NCI-H510A (cell line): ENCODE measurements at regions not wholly inside any gene's neighbourhood (a gene's known extent, or its start where the extent isn't known, plus 50 kb on each side); places are given as distances from the start of the nearest gene placed in this dataset.
"Not testable (repeated sequence)": the region's sequence is repeated elsewhere in the genome, so short reads cannot be mapped to it uniquely, and the experiment has no call there.

ENCODE experiments used
- DNase-seq: peaks from one replicate; lab custom pipeline; 2025; lab: John Stamatoyannopoulos, UW

DNA sequence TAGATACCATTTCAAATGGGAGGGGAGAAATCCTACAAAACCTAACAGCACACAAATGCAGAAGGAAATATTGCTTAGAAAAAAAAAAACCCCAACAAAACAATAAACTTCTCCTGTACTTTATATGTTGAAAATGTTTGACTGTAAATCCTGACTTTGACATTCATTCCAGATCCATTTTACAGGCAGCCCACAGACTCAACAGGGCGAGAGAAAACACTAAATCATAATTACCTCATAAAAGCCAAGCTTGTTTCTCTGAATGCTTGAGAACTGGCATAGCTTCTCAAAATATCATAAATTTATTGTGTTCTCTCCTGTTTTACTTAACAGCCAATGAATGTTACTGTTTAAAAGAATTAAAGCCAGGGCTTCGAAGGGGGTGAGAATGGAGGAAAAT lies 273.2 kb downstream of the CD83 start:
- DNase-seq: no peak

DNA sequence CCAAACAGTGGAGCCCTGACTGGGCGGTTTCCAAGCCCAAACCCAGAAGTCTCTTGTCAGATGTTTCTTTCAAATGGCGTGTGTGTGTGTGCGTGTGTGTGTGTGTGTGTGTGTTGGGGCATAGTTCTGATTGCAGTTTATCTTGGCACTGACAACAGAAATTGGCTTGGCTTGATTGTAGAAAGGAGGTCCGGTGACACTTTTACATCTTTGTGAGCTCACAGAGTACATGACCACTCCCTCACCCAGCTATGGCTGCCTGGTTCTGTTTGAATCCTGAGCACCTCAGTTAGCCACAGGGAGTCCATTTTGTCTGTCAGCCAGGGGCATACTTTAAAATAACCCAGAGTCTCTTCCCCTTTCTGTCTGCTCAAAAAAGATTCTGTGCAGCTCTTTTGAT lies 276.3 kb downstream of the CD83 start:
- DNase-seq: no peak

DNA sequence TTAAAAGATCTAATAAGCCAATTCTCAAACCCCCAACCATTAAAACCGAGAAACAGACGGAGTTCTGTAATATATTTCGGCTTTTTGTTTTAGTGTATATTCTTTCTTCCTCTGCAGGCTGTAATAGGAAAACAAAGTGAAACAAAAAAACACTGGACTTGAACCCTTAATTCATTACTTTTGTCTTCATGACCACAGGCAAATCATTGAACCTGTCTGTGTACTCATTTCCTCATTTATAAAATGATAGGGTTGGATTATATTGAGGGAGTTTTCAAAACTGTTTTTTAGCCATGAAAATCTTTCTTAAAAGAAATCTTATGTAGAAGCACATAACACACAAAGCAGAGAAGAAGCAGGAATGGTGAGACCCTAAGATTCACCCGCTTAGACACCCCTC lies 278.8 kb downstream of the CD83 start:
- DNase-seq: no peak

DNA sequence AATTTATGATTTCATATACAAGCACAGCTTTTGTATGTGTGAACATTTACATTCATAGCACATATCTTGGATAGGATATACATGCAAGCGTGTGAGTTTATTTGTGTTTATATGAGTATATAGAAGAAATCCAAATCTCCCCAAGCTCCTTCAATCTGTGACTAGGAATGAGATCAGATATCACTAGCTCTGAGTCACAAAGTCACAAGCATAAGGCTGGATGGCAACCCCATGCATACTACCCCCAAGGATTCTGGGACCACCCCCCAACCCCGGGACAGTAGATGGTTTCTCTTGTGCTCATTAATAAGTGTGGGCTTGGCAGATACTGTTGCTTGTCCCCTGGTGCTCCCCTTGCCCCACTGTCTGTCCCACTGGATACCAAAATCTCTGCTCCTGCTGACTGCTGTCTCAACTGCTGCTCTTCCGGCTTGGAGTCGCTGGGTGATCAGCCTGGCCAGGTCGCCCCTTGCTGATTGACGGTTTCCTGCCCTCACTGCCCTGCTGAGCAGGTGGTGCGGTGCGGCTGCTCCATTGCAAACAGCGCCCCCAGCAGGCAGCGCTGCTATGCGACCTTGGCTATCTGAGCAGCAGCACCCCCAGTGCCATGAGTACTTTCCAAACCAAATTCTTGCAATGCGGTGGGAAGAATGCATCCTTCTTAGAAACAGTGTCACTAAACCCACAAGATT lies 279.4 kb downstream of the CD83 start:
- DNase-seq: no peak

DNA sequence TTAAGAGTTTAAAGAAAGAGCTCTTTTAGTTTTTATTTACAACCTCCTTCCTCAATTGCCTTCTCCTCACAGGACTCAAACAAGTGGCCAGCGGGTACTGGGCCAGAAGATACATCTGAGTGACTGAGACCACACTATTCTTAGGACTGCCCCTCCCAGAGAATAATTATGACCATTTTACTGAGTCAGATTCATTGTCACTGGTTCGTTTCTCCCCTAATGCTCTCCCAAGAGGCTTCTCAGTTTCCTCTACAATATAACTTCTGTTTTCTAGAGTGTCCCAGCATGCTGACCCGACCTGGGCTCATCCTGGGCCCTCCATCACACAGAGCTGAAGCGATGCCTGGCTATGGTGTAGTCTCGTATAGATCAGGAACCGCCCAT lies 279.9 kb downstream of the CD83 start:
- no peak for DNase-seq

DNA sequence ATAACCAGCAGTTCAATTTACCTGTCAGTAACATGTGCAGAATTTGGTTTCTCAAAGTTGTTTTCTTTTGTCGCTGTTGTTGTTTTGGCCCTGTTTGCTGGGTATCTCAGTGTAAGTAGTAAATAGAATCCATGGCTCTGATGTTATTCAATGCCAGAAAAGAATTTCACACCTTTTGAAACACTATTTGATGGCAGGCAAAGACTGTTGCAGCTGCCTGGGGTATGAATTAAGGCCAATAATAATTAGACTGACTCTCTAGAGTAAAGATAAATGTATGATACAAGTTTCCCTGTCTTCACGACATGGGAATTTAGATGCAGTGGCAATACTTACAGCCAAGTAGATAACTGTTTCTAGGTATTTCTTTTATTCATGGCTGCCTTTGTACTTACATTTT lies 281.4 kb downstream of the CD83 start:
- DNase-seq: no peak

DNA sequence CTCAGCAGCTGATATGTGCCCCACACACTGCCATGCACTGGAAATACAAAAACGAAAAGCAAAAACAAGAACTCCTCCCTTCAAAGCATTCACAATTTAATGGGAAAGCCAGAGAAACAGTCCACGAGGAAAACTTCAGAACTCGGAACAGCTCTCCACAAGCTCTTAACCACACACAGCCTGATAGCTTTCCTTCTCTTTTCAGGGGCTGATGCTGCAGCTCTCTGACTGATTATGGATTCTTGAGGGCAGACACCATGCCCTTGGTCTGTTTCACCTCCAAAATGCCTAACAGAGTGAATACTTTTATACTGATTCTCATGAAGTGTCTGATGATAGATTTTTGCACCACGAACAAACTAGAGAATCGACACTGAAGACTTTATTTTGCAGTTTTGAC lies 282.1 kb downstream of the CD83 start:
- no peak for DNase-seq

DNA sequence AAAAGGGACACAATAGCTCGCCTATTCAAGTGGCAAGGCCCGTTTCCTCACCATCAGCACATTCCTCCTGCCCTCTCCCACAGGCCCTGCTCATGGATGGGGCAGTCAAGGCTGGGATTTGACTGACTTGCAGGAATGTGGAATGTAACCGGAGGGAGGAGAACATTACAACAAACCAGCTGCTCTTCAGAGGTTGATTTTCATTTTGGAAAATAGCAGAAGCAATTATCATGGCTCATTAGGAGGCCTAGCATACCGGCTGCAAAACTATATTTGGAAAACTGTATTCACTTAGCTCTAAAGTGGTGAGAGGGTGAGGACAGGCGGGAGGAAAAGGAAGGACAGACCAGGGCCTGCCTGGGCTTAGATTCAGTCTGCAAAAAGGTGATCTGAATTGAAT lies 283.7 kb downstream of the CD83 start:
- no peak for DNase-seq

DNA sequence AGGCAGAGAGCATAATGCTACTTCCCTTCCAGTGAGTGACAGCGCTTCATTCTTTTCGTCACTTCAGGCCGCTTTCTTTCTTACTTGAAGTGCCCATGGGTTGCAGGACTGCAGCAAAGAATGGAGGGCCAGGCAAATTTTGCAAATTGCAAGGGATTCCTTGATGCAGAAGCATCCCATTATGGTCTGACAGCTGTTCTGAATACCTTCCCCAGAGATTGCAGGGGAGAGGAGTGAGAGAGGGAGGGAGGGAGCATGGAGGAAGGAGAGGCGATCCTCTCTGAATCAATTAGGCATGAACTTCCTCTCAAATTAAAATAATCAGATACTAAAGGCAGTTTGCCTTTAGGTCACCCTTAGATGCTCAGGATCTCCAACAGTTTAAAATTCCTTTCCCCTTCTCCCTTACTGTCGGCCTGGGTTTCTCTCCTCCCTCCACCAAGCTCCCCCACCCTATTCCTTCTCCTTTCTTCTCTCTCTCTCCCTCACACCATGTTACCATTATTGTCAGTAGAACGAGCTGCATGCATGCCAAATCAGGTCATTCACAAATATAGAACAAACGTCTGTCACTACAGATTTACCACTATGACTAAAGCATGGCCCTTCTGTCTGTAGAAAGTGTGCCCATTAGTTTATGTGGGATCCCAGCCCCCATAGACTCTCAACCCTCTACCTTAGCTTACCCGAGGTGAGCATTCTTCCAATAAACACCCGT lies 289.2 kb downstream of the CD83 start:
- no peak for DNase-seq

DNA sequence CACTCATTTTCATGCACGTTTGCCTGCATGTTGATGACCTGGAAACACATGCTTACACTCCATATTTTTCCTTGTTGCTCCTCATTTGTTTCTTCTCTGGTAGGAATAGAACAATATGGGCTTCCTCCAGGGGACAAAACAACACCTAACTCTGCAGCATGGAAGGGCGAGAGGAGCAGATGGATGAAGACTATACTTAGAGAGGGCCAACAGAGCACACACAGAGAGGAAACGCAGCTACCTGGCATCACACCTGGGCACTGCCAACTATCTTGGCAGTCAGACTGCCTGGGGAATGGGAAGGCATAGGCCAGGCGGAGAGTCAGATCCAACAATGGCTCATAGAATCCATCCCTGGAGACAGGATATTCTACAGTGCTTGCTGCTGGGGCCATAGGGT lies 290.9 kb downstream of the CD83 start:
- DNase-seq: no peak

DNA sequence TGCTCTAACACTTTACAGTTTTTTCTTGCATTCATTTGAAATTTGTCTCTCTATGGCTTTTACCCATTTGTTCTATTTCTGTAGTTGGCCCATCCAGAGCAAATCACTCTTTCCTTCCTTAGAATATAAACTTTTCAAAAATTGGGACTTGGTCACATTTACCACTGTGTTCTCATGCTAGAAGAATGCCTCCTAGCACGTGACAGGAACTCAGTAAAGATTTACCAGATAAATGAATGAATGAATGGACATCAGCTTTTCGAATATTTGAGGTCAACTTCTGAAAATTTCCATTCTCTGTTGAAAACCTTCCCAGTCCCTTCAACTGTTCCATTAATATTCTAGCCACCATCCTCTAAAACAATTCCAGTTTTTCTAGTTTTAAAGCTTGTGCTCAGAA lies 294.5 kb downstream of the CD83 start:
- no peak for DNase-seq

DNA sequence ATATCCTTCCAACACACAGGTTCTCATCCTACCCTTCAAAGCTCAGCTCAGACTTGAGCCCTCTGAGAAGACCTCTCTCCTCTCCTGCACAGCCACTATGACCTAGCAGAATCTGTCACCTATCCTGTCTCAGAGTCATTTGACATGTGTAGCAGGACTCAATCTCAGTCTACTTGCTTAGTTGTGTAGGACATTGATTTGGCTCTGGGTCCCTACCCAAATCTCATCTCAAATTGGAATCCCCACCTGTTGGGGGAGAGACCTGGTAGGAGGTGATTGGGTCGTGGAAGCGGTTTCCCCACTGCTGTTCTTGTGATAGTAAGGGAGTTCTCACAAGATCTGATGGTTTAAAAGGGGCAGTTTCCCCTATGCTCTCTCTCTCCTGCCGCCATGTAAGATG lies 297.9 kb downstream of the CD83 start:
- DNase-seq: no peak

DNA sequence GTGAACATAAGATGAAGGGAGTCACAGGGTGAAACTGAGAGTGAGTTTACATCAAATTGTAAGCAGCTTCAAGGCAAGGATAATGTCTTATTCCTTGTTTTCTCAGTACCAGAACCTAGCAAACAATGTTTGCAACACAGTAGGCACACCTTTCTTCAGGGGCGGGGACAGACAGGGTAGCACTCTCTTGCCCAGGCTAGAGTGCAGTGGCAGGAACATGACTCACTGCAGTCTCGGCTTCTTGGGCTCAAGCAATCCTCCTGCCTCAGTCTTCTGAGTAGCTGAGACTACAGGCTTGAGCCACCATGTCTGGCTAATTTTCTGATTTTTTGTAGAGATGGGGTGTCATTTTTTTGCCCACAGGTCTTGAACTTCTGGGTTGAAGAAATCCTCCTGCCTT lies 299.8 kb downstream of the CD83 start:
- DNase-seq: no peak

DNA sequence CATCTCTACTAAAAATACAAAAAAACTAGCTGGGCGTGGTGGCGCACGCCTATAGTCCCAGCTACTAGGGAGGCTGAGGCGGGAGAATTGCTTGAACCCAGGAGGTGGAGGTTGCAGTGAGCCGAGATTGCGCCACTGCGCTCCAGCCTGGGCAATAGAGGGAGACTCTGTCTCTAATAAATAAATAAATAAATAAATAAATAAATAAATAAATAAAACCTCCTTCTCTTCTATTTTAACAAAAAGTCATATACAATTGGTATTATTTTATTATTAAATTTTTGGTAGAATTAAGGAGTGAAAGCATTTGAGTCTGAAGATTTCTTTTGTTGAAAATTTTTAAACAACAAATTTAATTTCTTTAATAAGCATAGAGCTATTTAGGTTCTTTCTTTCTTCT lies 301.7 kb downstream of the CD83 start:
- not testable (repeated sequence) for DNase-seq

DNA sequence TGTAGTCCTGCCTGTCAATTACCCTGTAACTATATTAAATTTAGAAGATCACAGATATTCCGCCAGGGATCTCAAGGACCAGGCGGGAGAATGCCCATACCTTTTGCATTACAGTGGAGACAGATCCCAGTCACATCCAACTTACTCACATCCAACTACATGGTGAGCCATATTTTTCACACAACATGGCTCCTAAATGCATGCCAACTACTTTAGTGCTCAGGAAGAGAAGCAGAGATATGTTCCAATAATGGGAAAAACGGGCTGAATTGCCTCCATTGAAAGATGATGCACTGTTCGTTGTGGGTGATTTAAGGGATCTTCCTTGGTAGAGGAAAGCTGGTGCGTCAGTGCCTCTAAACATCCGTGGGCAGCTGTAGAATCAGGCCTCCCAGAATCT lies 304.5 kb downstream of the CD83 start:
- DNase-seq: no peak

DNA sequence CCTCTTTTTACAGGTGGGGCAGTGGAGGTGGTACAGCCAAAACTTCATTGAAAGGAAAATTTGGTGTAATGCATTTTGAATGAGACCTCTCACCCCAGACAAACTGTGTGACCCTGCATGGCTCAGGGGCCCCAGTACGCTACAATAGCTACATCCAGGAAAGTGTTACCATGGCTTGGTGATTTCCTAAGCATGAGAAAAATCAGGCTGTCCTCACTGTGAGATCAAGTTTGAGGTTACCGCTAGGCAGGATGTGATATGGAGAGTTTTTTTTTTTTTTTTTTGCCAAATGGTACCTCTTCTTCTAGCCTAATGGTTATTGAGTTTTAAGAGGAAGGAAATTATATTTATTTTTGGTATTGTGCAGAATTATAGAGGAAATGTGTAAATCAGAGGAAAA lies 305.3 kb downstream of the CD83 start:
- DNase-seq: no peak

DNA sequence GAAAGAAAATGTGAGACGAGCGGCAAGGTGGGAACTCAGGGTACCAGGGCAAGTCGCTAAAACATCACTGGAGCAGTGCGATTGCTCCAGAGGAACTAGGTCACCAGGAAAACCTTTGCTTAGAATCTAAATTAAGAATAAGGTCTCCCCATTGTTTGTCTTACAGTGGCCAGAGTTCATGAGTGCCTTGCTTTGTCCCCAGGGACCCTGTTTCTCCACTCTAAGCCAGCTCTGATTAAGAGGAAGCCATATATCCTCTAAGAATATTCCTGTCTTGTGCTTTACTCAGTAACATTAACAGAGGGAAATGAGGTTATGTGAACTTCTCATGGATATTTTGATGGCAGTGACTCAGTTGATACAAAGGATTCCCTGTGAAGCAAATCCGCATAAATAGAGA lies 305.8 kb downstream of the CD83 start:
- DNase-seq: no peak

DNA sequence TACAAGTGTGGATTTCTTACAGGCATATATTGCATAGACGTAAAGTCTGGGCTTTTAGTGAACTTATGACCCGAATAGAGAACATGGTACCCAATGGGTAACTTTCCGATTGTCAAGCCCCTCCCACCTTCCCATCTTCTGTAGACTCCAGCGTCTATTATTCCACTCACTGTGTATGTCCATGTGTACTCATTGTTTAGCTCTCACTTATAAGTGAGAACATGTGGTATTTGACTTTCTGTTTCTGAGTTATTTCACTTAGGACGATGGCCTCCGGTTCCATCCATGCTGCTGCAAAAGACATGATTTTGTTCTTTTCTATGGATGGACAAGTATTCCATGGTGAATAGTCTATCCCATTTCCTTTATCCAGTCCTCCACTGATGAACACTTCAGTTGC lies 306.4 kb downstream of the CD83 start:
- no peak for DNase-seq

DNA sequence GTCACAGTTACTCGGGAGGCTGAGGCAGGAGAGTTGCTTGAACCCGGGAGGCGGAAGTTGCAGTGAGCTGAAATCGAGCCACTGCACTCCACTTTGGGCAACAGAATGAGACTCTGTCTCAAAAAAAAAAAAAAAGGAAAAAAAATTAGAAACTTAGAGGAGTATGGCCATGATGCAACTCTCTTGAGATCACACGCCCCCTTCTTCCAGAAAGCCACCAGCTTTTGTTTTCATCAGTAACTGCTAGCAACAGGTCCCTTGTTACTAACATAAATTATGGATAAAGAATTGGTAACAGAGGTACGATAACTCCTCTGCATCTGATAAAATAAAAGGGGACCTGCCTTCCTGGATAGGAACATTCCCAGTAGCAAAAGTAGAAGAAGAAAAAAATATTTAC lies 308.2 kb downstream of the CD83 start:
- no peak for DNase-seq

DNA sequence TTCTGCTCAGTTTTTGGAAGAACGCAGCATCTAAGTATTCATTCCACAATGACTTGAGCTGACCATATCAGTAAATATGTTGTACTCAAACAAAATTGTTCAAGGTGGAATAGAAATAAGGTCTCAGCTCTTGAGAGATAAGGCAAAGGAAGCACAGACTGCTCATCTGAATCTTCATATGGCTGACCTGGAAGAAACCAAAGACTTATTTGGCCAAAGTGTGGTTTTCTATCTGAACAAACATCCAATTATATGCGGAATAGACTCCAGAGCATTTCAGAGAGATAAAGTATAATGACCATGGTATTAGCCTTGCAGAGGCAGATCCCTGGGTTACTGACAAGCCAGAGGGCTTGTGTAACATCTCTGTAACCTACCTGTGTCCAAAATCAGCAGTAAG lies 308.7 kb downstream of the CD83 start:
- DNase-seq: no peak

DNA sequence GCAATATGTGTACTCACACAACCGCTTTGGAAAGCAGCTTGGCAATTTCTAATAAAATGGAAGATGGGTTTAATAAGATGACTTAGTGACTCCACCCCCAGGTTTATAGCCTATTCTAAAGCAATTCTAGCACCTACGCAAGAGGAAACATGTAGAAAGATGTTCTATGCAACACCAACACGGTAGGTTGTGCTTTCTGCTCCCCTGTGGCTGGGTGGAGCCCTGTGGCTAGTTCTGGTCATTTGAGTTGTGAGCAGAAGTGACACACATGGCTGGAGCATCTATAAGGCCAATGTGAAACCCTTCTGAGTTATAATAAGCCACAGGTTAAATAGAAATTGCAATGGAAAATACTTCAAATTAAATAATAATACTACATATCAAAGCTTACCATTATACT lies 310.7 kb downstream of the CD83 start:
- DNase-seq: no peak

DNA sequence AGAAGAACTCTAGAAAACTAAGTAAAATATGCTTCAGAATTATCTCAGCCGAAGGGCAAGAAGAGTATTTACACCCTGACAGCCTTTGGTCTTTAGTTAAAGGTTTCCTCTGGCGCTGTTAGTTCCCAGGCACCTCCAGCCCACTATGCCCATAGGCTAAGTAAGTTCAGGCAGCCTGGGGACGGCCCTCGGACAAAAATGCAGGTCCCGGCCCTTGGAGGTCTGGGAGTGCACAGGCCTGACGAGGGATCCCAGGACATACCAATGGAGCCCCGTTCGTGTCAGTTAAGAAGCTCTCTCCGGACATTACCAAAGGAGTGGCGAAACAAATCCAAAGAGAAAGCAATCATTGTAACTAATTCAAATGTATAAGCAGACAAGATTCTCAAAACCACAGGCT lies 311.8 kb downstream of the CD83 start:
- DNase-seq: no peak

DNA sequence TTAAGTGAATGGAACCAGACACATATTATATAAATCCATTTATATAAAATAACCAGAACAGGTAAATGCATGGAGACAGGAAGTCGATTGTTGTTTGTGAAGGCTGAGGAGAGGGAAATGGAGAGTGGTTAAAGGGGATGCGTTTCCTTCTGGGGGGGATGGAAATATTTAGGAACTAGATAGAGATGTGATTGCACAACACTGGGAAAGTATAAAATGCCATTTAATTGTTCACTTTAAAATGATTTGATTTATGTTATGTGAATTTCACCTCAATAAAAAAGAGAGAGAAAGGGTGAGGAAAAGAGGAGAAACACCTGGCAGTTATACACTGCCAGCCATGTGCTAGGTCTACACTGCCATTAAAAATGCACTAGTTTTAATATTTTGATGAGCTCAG lies 312.6 kb downstream of the CD83 start:
- DNase-seq: no peak
